H9 (cell line): ENCODE measurements at regions not wholly inside any gene's neighbourhood (a gene's known extent, or its start where the extent isn't known, plus 50 kb on each side); places are given as distances from the start of the nearest gene placed in this dataset.

Experiments used
- DNase-seq: peaks from one replicate; pipeline ENCODE4 v3.0.0-alpha.2; 2017
- H2AFZ ChIP-seq: one replicate; pipeline ENCODE4 v1.6.1; 2013; ENCODE audit warnings: mild to moderate bottlenecking, low read length, control low read depth, moderate library complexity
- H2AK5ac ChIP-seq: 2 replicates; pipeline ENCODE4 v1.6.1; 2013; ENCODE audit warnings: low read length, control low read depth, mixed read lengths; ENCODE audit not compliant: insufficient read length
- H2BK120ac ChIP-seq: one replicate; pipeline ENCODE4 v1.6.1; 2013; ENCODE audit warnings: low read depth, mild to moderate bottlenecking, low read length, control low read depth, inconsistent platforms; ENCODE audit not compliant: poor library complexity, severe bottlenecking
- H2BK12ac ChIP-seq: 2 replicates; pipeline ENCODE4 v1.6.1; 2013; ENCODE audit warnings: low read length, control low read depth, mixed read lengths, low read depth; ENCODE audit not compliant: insufficient read length
- H2BK15ac ChIP-seq: 2 replicates; pipeline ENCODE4 v1.6.1; 2013; ENCODE audit warnings: low read depth, low read length, control low read depth
- H2BK20ac ChIP-seq: one replicate; pipeline ENCODE4 v1.6.1; 2013; ENCODE audit warnings: low read depth, mild to moderate bottlenecking, low read length, control low read depth, inconsistent platforms; ENCODE audit not compliant: poor library complexity, severe bottlenecking
- H2BK5ac ChIP-seq: 2 replicates; pipeline ENCODE4 v1.6.1; 2013; ENCODE audit warnings: low read length, control low read depth, mixed read lengths; ENCODE audit not compliant: insufficient read length
- H3K14ac ChIP-seq: 2 replicates; pipeline ENCODE4 v1.6.1; 2013; ENCODE audit warnings: low read length, control low read depth; ENCODE audit not compliant: insufficient read depth
- H3K18ac ChIP-seq: 2 replicates; pipeline ENCODE4 v1.6.1; 2013; ENCODE audit warnings: low read depth, mild to moderate bottlenecking, mixed read lengths, low read length, control low read depth; ENCODE audit not compliant: insufficient read length
- H3K23ac ChIP-seq: 2 replicates; pipeline ENCODE4 v1.6.1; 2013; ENCODE audit warnings: low read length, control low read depth, mixed read lengths, low read depth; ENCODE audit not compliant: insufficient read length
- H3K23me2 ChIP-seq: 2 replicates; pipeline ENCODE4 v1.6.1; 2013; ENCODE audit warnings: low read depth, mild to moderate bottlenecking, mixed read lengths, low read length, control low read depth; ENCODE audit not compliant: insufficient read length, poor library complexity, severe bottlenecking
- H3K27ac ChIP-seq: 2 replicates; pipeline ENCODE4 v1.5.1; 2013; ENCODE audit warnings: low read length, control low read depth, mixed read lengths, low read depth; ENCODE audit not compliant: insufficient read length
- H3K27me3 ChIP-seq: 2 replicates; pipeline ENCODE4 v1.6.1; 2013; ENCODE audit warnings: low read length, control low read depth, inconsistent platforms; ENCODE audit not compliant: insufficient read depth
- H3K4ac ChIP-seq: 2 replicates; pipeline ENCODE4 v1.6.1; 2013; ENCODE audit warnings: low read depth, mild to moderate bottlenecking, control low read depth, inconsistent platforms, low read length, moderate library complexity
- H3K4me1 ChIP-seq: 2 replicates; pipeline ENCODE4 v1.6.1; 2013; ENCODE audit warnings: low read length, control low read depth, inconsistent platforms; ENCODE audit not compliant: insufficient read depth
- H3K4me2 ChIP-seq: 2 replicates; pipeline ENCODE4 v1.6.1; 2013; ENCODE audit warnings: low read length, control low read depth, mixed read lengths; ENCODE audit not compliant: insufficient read length, insufficient read depth
- H3K56ac ChIP-seq: 2 replicates; pipeline ENCODE4 v1.6.1; 2013; ENCODE audit warnings: low read depth, mild to moderate bottlenecking, mixed read lengths, low read length, control low read depth; ENCODE audit not compliant: insufficient read length
- H3K79me1 ChIP-seq: 2 replicates; pipeline ENCODE4 v1.6.1; 2013; ENCODE audit warnings: low read depth, mild to moderate bottlenecking, moderate library complexity, low read length, control low read depth, inconsistent platforms; ENCODE audit not compliant: insufficient read depth, poor library complexity, severe bottlenecking
- H3K79me2 ChIP-seq: 2 replicates; pipeline ENCODE4 v1.6.1; 2013; ENCODE audit warnings: low read length, control low read depth, inconsistent platforms; ENCODE audit not compliant: insufficient read depth
- H3K9ac ChIP-seq: 2 replicates; pipeline ENCODE4 v1.6.1; 2013; ENCODE audit warnings: low read length, control low read depth, mixed read lengths; ENCODE audit not compliant: insufficient read length; ENCODE audit errors: extremely low read depth
- H3K9me3 ChIP-seq: one replicate; pipeline ENCODE4 v1.6.1; 2013; ENCODE audit warnings: low read depth, low read length, inconsistent platforms; ENCODE audit not compliant: control insufficient read depth
- H3T11ph ChIP-seq: one replicate; pipeline ENCODE4 v1.6.1; 2013; ENCODE audit warnings: mild to moderate bottlenecking, low read length, control low read depth, inconsistent platforms
- H4K20me1 ChIP-seq: one replicate; pipeline ENCODE4 v1.6.1; 2013; ENCODE audit not compliant: control insufficient read depth, insufficient read length, insufficient read depth
- H4K5ac ChIP-seq: 2 replicates; pipeline ENCODE4 v1.6.1; 2013; ENCODE audit warnings: low read depth, mild to moderate bottlenecking, mixed read lengths, low read length, control low read depth; ENCODE audit not compliant: insufficient read length
- H4K8ac ChIP-seq: replicated peaks from 2 replicates; pipeline ENCODE4 v1.6.1; 2013; ENCODE audit warnings: low read length, control low read depth, mixed read lengths, low read depth; ENCODE audit not compliant: insufficient read length
- H4K91ac ChIP-seq: 2 replicates; pipeline ENCODE4 v1.6.1; 2013; ENCODE audit warnings: low read depth, mild to moderate bottlenecking, moderate library complexity, mixed read lengths, low read length, control low read depth; ENCODE audit not compliant: insufficient read length
- H3K27ac Mint-ChIP-seq, 3 experiments: 2 replicates in 2 of 3; 3 replicates in 1 of 3; pipeline ENCODE4 v1.8.0; 2020 to 2021; ENCODE audit warnings: mixed read lengths in 3 of 3, mild to moderate bottlenecking in 1 of 3, moderate library complexity in 1 of 3
- H3K27me3 Mint-ChIP-seq: 2 replicates; pipeline ENCODE4 v1.8.0; 2021; ENCODE audit warnings: low read depth, mild to moderate bottlenecking, moderate library complexity, mixed read lengths
- H3K36me3 Mint-ChIP-seq, 3 experiments: 2 replicates in 2 of 3; 3 replicates in 1 of 3; pipeline ENCODE4 v1.8.0; 2020 to 2021; ENCODE audit warnings: low read depth in 3 of 3, mixed read lengths in 3 of 3; ENCODE audit not compliant: insufficient read depth in 1 of 3
- H3K4me1 Mint-ChIP-seq, 2 experiments: 2 replicates each; pipeline ENCODE4 v1.8.0; 2020; ENCODE audit warnings: mixed read lengths in 2 of 2
- H3K4me3 Mint-ChIP-seq, 2 experiments: 2 replicates in 1 of 2; 3 replicates in 1 of 2; pipeline ENCODE4 v1.8.0; 2020 to 2021; ENCODE audit warnings: mild to moderate bottlenecking in 2 of 2, mixed read lengths in 2 of 2, moderate library complexity in 1 of 2
- H3K9me3 Mint-ChIP-seq, 2 experiments: 2 replicates in 1 of 2; 3 replicates in 1 of 2; pipeline ENCODE4 v1.8.0; 2020; ENCODE audit warnings: mild to moderate bottlenecking in 2 of 2, mixed read lengths in 2 of 2, moderate library complexity in 1 of 2
- WGBS: extraction: QIAGEN DNeasy Blood & Tissue Kit; methylation state at CpG from one replicate; pipeline ENCODE4 v1.1.7; 2013; ENCODE audit warnings: missing lambda C conversion rate, low lambda C conversion rate, mixed read lengths; ENCODE audit not compliant: insufficient read length; ENCODE audit errors: extremely low coverage; 5-methylcytosine and 5-hydroxymethylcytosine counted together
- TF ChIP-seq, protein P1 (sequence below): fragments of 200-600 bp; sonication (generic); conservative IDR thresholded peaks from 3 replicates; pipeline ENCODE4 v1.8.0; 2021; ENCODE audit warnings: antibody characterized with exemption, mild to moderate bottlenecking

DNA sequence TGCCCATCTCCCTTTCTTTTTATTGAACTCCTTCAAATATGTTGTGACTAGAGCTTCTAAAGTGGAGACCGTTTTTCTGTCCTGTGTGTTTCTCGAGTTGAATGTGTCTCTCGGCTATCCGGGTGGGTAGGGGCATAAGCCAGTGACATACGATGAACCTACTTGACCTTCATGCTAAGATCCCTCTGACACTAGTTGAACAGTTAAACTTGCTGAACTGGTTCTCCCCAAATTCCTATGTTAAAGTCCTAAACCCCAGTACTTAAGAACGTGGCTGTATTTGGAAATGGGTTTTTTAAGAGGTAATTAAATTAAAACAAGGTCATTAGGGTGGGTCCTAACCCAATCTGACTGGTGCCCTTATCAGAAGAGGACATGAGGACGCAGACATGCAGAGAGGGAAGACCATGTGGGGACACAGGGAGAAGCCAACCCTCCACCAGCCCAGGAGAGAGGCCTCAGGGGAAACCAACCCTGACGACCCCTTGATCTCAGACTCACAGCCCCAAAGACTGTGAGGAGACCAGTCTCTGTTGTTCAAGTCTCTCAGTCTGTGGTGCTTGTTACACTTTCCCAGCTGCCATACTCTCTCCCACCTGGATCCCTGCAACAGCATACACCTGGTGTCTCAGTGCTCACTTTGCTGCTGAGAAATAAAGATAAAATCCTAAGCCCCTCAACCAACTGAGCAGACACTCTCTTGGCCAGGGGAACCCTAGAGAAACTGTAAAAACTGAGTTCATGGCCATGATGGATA lies 208.4 kb downstream of the MYLK4 start:
- H3K23ac ChIP-seq, result no peak overlapping the region
- H3K9ac ChIP-seq, result no peak overlapping the region

More for the DNA sequence above, 208.4 kb downstream of the MYLK4 start:
- TF ChIP-seq, protein P1, sequence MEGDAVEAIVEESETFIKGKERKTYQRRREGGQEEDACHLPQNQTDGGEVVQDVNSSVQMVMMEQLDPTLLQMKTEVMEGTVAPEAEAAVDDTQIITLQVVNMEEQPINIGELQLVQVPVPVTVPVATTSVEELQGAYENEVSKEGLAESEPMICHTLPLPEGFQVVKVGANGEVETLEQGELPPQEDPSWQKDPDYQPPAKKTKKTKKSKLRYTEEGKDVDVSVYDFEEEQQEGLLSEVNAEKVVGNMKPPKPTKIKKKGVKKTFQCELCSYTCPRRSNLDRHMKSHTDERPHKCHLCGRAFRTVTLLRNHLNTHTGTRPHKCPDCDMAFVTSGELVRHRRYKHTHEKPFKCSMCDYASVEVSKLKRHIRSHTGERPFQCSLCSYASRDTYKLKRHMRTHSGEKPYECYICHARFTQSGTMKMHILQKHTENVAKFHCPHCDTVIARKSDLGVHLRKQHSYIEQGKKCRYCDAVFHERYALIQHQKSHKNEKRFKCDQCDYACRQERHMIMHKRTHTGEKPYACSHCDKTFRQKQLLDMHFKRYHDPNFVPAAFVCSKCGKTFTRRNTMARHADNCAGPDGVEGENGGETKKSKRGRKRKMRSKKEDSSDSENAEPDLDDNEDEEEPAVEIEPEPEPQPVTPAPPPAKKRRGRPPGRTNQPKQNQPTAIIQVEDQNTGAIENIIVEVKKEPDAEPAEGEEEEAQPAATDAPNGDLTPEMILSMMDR, result no peak
- H3K27ac ChIP-seq, result no peak overlapping the region
- no peaks in the 10 kb centered on the region for H3K79me2 ChIP-seq
- WGBS, result no CpG with 5 or more reads among the region's 8 CpGs
- no peaks in the 10 kb centered on the region for H3K4me1 ChIP-seq
- H3K14ac ChIP-seq, result no peak overlapping the region
- H4K91ac ChIP-seq, result no peak overlapping the region
- Mint-ChIP-seq H3K27me3 (peaks cover 5% of the 10 kb centered on the region), H3K4me3 (no peak overlapping the region), H3K4me1 (no peaks in the 10 kb centered on the region), H3K36me3 (peaks cover 0 to 5% (median 0%) of the 10 kb centered on the region in 3 experiments; a peak in 1 of 7 replicates), H3K27ac (no peak overlapping the region), H3K9me3 (peaks cover 0 to 7% of the 10 kb centered on the region in 2 experiments; a peak in 3 of 5 replicates)
- no peak overlapping the region for H4K8ac ChIP-seq
- H2BK5ac ChIP-seq, result no peak overlapping the region
- H4K5ac ChIP-seq, result no peak overlapping the region
- no peaks in the 10 kb centered on the region for H4K20me1 ChIP-seq
- no peak overlapping the region for H2BK15ac ChIP-seq
- H3K79me1 ChIP-seq, result no peaks in the 10 kb centered on the region
- H2BK12ac ChIP-seq, result no peak overlapping the region
- no peaks in the 10 kb centered on the region for H3K23me2 ChIP-seq
- H3T11ph ChIP-seq, result no peak overlapping the region
- no peak overlapping the region for H3K4ac ChIP-seq
- H3K9me3 ChIP-seq, result no peaks in the 10 kb centered on the region
- H2BK20ac ChIP-seq, result no peak overlapping the region
- DNase-seq, result no peak
- H2AK5ac ChIP-seq, result no peak overlapping the region
- H2BK120ac ChIP-seq, result no peak overlapping the region
- no peaks in the 10 kb centered on the region for H3K27me3 ChIP-seq
- no peak overlapping the region for H3K56ac ChIP-seq
- no peak overlapping the region for H3K4me2 ChIP-seq
- no peak overlapping the region for H3K18ac ChIP-seq
- no peak overlapping the region for H2AFZ ChIP-seq
